H1 (cell line): ENCODE measurements at regions not wholly inside any gene's neighbourhood (a gene's known extent, or its start where the extent isn't known, plus 50 kb on each side); places are given as distances from the start of the nearest gene placed in this dataset.

Experiments
- CTCF ChIA-PET: fragments of 300-600 bp; sonication (Branson Sonifier 250); formaldehyde crosslinking; loops from one replicate; lab custom pipeline; 2021; ENCODE audit not compliant: partially characterized antibody; lab: Charles Lee
- POLR2A ChIA-PET: fragments of 300-600 bp; sonication (Branson Sonifier 250); formaldehyde crosslinking; loops from one replicate; lab custom pipeline; 2021; ENCODE audit warnings: inconsistent platforms; ENCODE audit not compliant: partially characterized antibody; lab: Charles Lee
- DNase-seq, 2 experiments: peaks; one replicate each; pipeline versions ENCODE4 v3.0.0 to v3.0.0-alpha.2; 2010 to 2022; ENCODE audit warnings: low spot score in 2 of 2, low read depth in 1 of 2, mixed read lengths in 1 of 2
- FAIRE-seq: peaks from 2 replicates; lab custom pipeline; 2011; peaks lifted over from hg19 to GRCh38; lab: Jason Lieb, UNC
- H2AFZ ChIP-seq: 2 replicates; pipeline ENCODE4 v1.8.1; 2012; ENCODE audit warnings: low read length, inconsistent platforms
- H2AK5ac ChIP-seq: 2 replicates; pipeline ENCODE4 v1.6.1; 2013; ENCODE audit warnings: low read depth, low read length
- H2BK120ac ChIP-seq: replicated peaks from 2 replicates; pipeline ENCODE3; 2013; ENCODE audit warnings: low read depth, low read length, inconsistent platforms
- H2BK12ac ChIP-seq: 2 replicates; pipeline ENCODE4 v1.6.1; 2013; ENCODE audit warnings: low read depth, low read length
- H2BK15ac ChIP-seq: 2 replicates; pipeline ENCODE4 v1.6.1; 2013; ENCODE audit warnings: low read length
- H2BK20ac ChIP-seq: 2 replicates; pipeline ENCODE4 v1.6.1; 2013; ENCODE audit warnings: low read length
- H2BK5ac ChIP-seq: 2 replicates; pipeline ENCODE4 v1.6.1; 2013; ENCODE audit warnings: low read depth, low read length
- H3K14ac ChIP-seq: 2 replicates; pipeline ENCODE4 v1.6.1; 2013; ENCODE audit warnings: inconsistent platforms; ENCODE audit not compliant: insufficient read length
- H3K18ac ChIP-seq: 2 replicates; pipeline ENCODE4 v1.6.1; 2013; ENCODE audit warnings: low read length; ENCODE audit errors: extremely low read depth
- H3K23ac ChIP-seq: 2 replicates; pipeline ENCODE4 v1.6.1; 2013; ENCODE audit warnings: inconsistent platforms; ENCODE audit not compliant: insufficient read length
- H3K23me2 ChIP-seq: 2 replicates; pipeline ENCODE4 v1.6.1; 2013; ENCODE audit warnings: low read depth, low read length
- H3K27ac ChIP-seq: 2 replicates; pipeline ENCODE4 v1.6.1; 2011; ENCODE audit warnings: low read depth, low read length, inconsistent platforms
- H3K27me3 ChIP-seq, 4 experiments: replicated peaks in 1 of 4; 1 replicate in 1 of 4; 2 replicates in 3 of 4; pipeline versions ENCODE4 v1.6.1 to v1.8.1; 2011 to 2013; ENCODE audit warnings: low read length in 3 of 4, mild to moderate bottlenecking in 3 of 4, inconsistent platforms in 2 of 4, mixed read lengths in 2 of 4, moderate library complexity in 1 of 4; ENCODE audit not compliant: control insufficient read depth in 3 of 4, insufficient read depth in 3 of 4; ENCODE audit errors: extremely low read depth in 1 of 4
- H3K36me3 ChIP-seq, 4 experiments: 2 replicates each; pipeline versions ENCODE4 v1.6.1 to v1.8.1; 2011 to 2013; ENCODE audit warnings: mild to moderate bottlenecking in 4 of 4, low read length in 3 of 4, moderate library complexity in 2 of 4, control low read depth in 1 of 4, inconsistent platforms in 1 of 4; ENCODE audit not compliant: insufficient read depth in 4 of 4, control insufficient read depth in 2 of 4
- H3K4ac ChIP-seq: replicated peaks from 2 replicates; pipeline ENCODE3; 2013; ENCODE audit warnings: low read length, low read depth, mixed read lengths, inconsistent platforms; ENCODE audit not compliant: insufficient read length
- H3K4me1 ChIP-seq, 4 experiments: replicated peaks in 1 of 4; 1 replicate in 1 of 4; 2 replicates in 3 of 4; pipeline versions ENCODE4 v1.6.1 to v1.8.1; 2011 to 2013; ENCODE audit warnings: low read length in 3 of 4, inconsistent platforms in 2 of 4, mixed read lengths in 1 of 4; ENCODE audit not compliant: insufficient read depth in 4 of 4, control insufficient read depth in 3 of 4
- H3K4me2 ChIP-seq, 2 experiments: 2 replicates each; pipeline versions ENCODE4 v1.6.1 to v1.8.1; 2011 to 2013; ENCODE audit warnings: low read depth in 2 of 2, low read length in 2 of 2, control low read depth in 1 of 2, inconsistent platforms in 1 of 2, mild to moderate bottlenecking in 1 of 2; ENCODE audit not compliant: insufficient read depth in 1 of 2
- H3K4me3 ChIP-seq, 4 experiments: fragments of 200-600, 300-600 bp in 1 of 4; sonication (generic), shearing (Covaris generic), sonication (Bioruptor Twin) in 1 of 4; 2 replicates each; pipeline versions ENCODE4 v1.5.1 to v1.8.1; 2011 to 2016; ENCODE audit warnings: low read length in 4 of 4, low read depth in 3 of 4, control low read depth in 2 of 4, inconsistent platforms in 2 of 4, mild to moderate bottlenecking in 2 of 4, mixed read lengths in 1 of 4, moderate library complexity in 1 of 4; ENCODE audit not compliant: insufficient read depth in 2 of 4; ENCODE audit errors: extremely low read depth in 1 of 4
- H3K56ac ChIP-seq: replicated peaks from 2 replicates; pipeline ENCODE3; 2013; ENCODE audit warnings: low read depth, mild to moderate bottlenecking, mixed read lengths, low read length, inconsistent platforms; ENCODE audit not compliant: insufficient read length
- H3K79me1 ChIP-seq: 2 replicates; pipeline ENCODE4 v1.6.1; 2013; ENCODE audit warnings: low read depth, low read length, control low read depth
- H3K79me2 ChIP-seq, 2 experiments: 2 replicates each; pipeline versions ENCODE4 v1.6.1 to v1.8.1; 2012 to 2013; ENCODE audit warnings: low read length in 2 of 2, mild to moderate bottlenecking in 2 of 2, inconsistent platforms in 1 of 2; ENCODE audit not compliant: insufficient read depth in 2 of 2, control insufficient read depth in 1 of 2
- H3K9ac ChIP-seq, 4 experiments: replicated peaks in 1 of 4; 1 replicate in 1 of 4; 2 replicates in 3 of 4; pipeline versions ENCODE4 v1.6.1 to v1.8.1; 2011 to 2013; ENCODE audit warnings: low read depth in 3 of 4, low read length in 3 of 4, control low read depth in 2 of 4, mild to moderate bottlenecking in 2 of 4, moderate library complexity in 2 of 4, inconsistent platforms in 1 of 4; ENCODE audit errors: extremely low read depth in 1 of 4
- H3K9me3 ChIP-seq, 2 experiments: 2 replicates each; pipeline versions ENCODE4 v1.6.1 to v1.8.1; 2012 to 2013; ENCODE audit warnings: mild to moderate bottlenecking in 2 of 2, moderate library complexity in 2 of 2, control low read depth in 1 of 2, inconsistent platforms in 1 of 2, low read depth in 1 of 2, low read length in 1 of 2, mixed read lengths in 1 of 2; ENCODE audit not compliant: insufficient read depth in 2 of 2
- H4K20me1 ChIP-seq, 2 experiments: replicated peaks in 1 of 2; 2 replicates each; pipeline versions ENCODE3 to v1.8.1; 2011 to 2013; ENCODE audit warnings: inconsistent platforms in 2 of 2, low read length in 2 of 2, mild to moderate bottlenecking in 1 of 2; ENCODE audit not compliant: insufficient read depth in 2 of 2, control insufficient read depth in 1 of 2
- H4K5ac ChIP-seq: 2 replicates; pipeline ENCODE4 v1.6.1; 2013; ENCODE audit warnings: low read length, low read depth, mixed read lengths, inconsistent platforms; ENCODE audit not compliant: insufficient read length
- H4K8ac ChIP-seq: 2 replicates; pipeline ENCODE4 v1.8.0; 2013; ENCODE audit warnings: mild to moderate bottlenecking, moderate library complexity, low read length, inconsistent platforms; ENCODE audit not compliant: insufficient read depth; ENCODE audit errors: extremely low read depth
- H4K91ac ChIP-seq: replicated peaks from 2 replicates; pipeline ENCODE3; 2013; ENCODE audit warnings: low read length, mixed read lengths, inconsistent platforms; ENCODE audit not compliant: insufficient read length
- CBX5 ChIP-seq: fragments of 300-800, 300-1000 bp; sonication (generic); IDR thresholded peaks from 2 replicates; pipeline ENCODE4 v1.7.1; 2016; ENCODE audit warnings: antibody characterized with exemption, low read length, low read depth
- CTBP2 ChIP-seq: IDR thresholded peaks from 2 replicates; pipeline ENCODE4 v1.7.0; 2011; ENCODE audit warnings: borderline replicate concordance, mild to moderate bottlenecking, moderate library complexity, mixed read lengths, low read length; ENCODE audit not compliant: insufficient read depth, insufficient read length
- POLR2AphosphoS5 ChIP-seq: IDR thresholded peaks from 2 replicates; pipeline ENCODE4 v1.6.1; 2011; ENCODE audit warnings: low read depth, low read length
- POU5F1 ChIP-seq: IDR thresholded peaks from 2 replicates; pipeline ENCODE4 v1.6.1; 2011; ENCODE audit warnings: low read depth, mild to moderate bottlenecking, low read length, moderate library complexity
- SUZ12 ChIP-seq: fragments of 200-600 bp; sonication (generic); IDR thresholded peaks from 2 replicates; pipeline ENCODE4 v1.6.1; 2012; ENCODE audit warnings: mild to moderate bottlenecking, inconsistent platforms, low read length, moderate library complexity, mixed read lengths
- TEAD4 ChIP-seq: IDR thresholded peaks from 2 replicates; pipeline ENCODE4 v1.6.1; 2012; ENCODE audit warnings: low read depth, low read length, inconsistent platforms, mixed read lengths
- WGBS, 2 experiments: shearing (Covaris generic) in 1 of 2; methylation state at CpG; one replicate each; pipeline versions ENCODE4 v1.1.6 to v1.1.7; 2013 to 2015; ENCODE audit warnings: low lambda C conversion rate in 2 of 2, mixed read lengths in 2 of 2, inconsistent platforms in 1 of 2, low coverage in 1 of 2, missing lambda C conversion rate in 1 of 2; ENCODE audit not compliant: insufficient replicate concordance in 2 of 2, insufficient coverage in 1 of 2, insufficient read length in 1 of 2; ENCODE audit errors: extremely low coverage in 1 of 2, missing lambda C conversion rate in 1 of 2; 5-methylcytosine and 5-hydroxymethylcytosine counted together

DNA sequence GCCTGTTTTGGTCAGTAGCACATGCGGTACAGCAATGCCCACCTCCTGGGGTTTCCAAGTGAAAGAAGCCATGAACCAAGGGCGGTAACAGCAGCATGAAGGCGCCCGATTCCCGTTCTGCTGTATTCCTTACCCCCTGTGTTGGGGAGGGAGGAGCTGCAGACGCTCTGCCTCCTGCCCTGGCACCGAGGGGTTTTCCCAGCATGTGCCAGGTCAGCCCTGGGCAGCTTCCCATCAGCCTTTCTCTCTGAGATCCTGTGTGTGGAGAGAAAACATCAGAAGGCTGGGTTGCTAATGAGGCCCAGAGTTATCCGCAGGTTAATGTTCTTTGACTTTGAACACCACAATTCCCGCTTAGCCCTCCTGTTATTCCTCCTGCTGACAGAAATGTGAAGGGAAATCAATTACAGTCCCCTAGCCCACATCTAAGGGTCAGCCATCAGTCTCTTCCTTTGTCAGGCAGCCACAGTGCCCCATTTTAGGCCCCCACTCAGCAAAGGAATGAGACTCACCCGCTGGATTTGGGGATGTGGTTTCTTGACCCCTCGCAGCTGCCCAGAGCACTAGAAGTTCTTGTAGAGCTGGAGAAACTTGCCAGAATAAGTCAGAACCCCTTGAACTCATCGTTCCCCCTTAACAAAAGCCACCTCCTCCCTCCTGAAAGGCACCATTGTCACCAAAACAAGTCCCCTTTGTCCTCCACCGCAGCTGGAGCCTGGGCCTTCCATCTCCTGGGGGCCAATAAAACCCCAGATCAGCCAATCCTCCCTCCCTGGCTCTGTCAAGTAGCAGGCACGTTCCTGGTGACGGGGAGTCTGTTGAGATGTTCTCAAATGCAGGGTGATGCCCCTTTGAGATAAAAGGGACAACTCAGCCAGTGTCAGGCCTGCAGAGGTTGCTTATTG is 168.5 kb downstream of the KATNIP start:
- Histone ChIP-seq H3K36me3 (no peaks in the 10 kb centered on the region), H3K4me3 (no peak overlapping the region), H3K23ac (no peak overlapping the region), H3K27ac (no peak overlapping the region), H2BK120ac (no peak overlapping the region), H3K9ac (no peak overlapping the region), H3K79me1 (no peaks in the 10 kb centered on the region; the same call in 1 of the 2 replicates), H2AFZ (no peak overlapping the region), H3K56ac (no peak overlapping the region), H2BK20ac (0 out of 2 replicates have a peak overlapping the region, but pooled peaks have one; percentile 61), H2BK15ac (no peak overlapping the region), H2BK12ac (0 out of 2 replicates have a peak overlapping the region, but pooled peaks have one; percentile 27), H3K18ac (no peak overlapping the region)
- POLR2A ChIA-PET, result no interaction called here
- 81% methylated on average over 15 of the region's 15 CpGs; no CpG with 5 or more reads in 1 of the 2 experiments for WGBS, 2 experiments
- no peak for TF ChIP-seq CBX5
- no peak for TF ChIP-seq TEAD4
- no peak for TF ChIP-seq POLR2AphosphoS5
- no peak for TF ChIP-seq CTBP2
- TF ChIP-seq SUZ12, result no peak
- no peak for TF ChIP-seq POU5F1
- TF ChIP-seq, all 59 proteins: peak for 0
- H3K23me2 ChIP-seq, result no peaks in the 10 kb centered on the region
- CTCF ChIA-PET, result interaction anchor here (0.7 to 1.7 kb wide), 9 partner anchors 16 to 149 kb away, joined by 3 to 7 read pairs (median 3); no protein-coding TSS in a partner anchor
- no peaks in the 10 kb centered on the region for H3K27me3 ChIP-seq
- peaks cover 0 to 7% (median 3%) of the 10 kb centered on the region in 4 experiments; a peak in 5 of 7 replicates for H3K4me1 ChIP-seq
- no peak overlapping the region for H3K14ac ChIP-seq
- no peaks in the 10 kb centered on the region for H4K20me1 ChIP-seq
- no peaks in the 10 kb centered on the region for H3K9me3 ChIP-seq
- H4K8ac ChIP-seq, result no peak overlapping the region
- H2BK5ac ChIP-seq, result no peak overlapping the region
- no peak overlapping the region for H4K91ac ChIP-seq
- H3K4me2 ChIP-seq, result no peak overlapping the region; a peak in 1 of 4 replicates
- FAIRE-seq (no peak), DNase-seq (no peak)
- no peaks in the 10 kb centered on the region for H3K79me2 ChIP-seq
- H3K4ac ChIP-seq, result no peak overlapping the region
- no peak overlapping the region for H4K5ac ChIP-seq
- H2AK5ac ChIP-seq, result no peak overlapping the region
